ENCODE measurements at regions not wholly inside any gene's neighbourhood (a gene's known extent, or its start where the extent isn't known, plus 50 kb on each side); places are given as distances from the start of the nearest gene placed in this dataset.
A peak's percentile ranks its signal among the peaks of the same experiment; 100 is the strongest.

DNA sequence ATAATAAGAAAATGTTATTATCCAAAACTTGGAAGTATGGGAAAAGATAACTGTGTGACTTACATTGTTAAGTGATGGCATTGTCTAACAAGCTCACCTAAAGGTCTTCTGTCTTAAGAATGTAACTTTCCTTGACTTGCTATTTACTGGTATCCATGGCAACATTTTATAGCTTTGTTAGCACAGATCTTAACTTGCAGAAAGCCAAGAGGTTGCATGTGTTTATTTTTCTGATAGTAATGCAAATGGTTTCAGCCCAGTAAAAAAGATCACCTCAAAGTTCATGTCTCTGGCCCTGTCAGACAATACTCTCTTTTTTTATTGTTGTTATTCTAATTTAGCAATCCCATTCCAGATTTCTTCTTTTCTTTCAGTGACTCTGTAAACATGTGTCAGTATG lies 425.3 kb downstream of the SPRY1 start:
- intact Hi-C loops (cut with DNase I), result no loop called here
- Histone ChIP-seq H3K4me3 (no peak overlapping the region), H3K4me1 (peaks cover 0 to 14% (median 7%) of the 10 kb centered on the region in 4 donors), H3K36me3 (no peaks in the 10 kb centered on the region), H3K27me3 (no peaks in the 10 kb centered on the region), H3K9me3 (no peaks in the 10 kb centered on the region), H3K27ac (no peak overlapping the region)
- TF ChIP-seq EP300 (IDR thresholded peaks at IDR 0.05), result no peak
- TF ChIP-seq, protein P1, sequence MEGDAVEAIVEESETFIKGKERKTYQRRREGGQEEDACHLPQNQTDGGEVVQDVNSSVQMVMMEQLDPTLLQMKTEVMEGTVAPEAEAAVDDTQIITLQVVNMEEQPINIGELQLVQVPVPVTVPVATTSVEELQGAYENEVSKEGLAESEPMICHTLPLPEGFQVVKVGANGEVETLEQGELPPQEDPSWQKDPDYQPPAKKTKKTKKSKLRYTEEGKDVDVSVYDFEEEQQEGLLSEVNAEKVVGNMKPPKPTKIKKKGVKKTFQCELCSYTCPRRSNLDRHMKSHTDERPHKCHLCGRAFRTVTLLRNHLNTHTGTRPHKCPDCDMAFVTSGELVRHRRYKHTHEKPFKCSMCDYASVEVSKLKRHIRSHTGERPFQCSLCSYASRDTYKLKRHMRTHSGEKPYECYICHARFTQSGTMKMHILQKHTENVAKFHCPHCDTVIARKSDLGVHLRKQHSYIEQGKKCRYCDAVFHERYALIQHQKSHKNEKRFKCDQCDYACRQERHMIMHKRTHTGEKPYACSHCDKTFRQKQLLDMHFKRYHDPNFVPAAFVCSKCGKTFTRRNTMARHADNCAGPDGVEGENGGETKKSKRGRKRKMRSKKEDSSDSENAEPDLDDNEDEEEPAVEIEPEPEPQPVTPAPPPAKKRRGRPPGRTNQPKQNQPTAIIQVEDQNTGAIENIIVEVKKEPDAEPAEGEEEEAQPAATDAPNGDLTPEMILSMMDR (IDR thresholded peaks at IDR 0.05), result no peak
- TF ChIP-seq POLR2A (IDR thresholded peaks at IDR 0.05), result no peak
- TF ChIP-seq POLR2AphosphoS5 (IDR thresholded peaks at IDR 0.05), result no peak
- no peak for DNase-seq

DNA sequence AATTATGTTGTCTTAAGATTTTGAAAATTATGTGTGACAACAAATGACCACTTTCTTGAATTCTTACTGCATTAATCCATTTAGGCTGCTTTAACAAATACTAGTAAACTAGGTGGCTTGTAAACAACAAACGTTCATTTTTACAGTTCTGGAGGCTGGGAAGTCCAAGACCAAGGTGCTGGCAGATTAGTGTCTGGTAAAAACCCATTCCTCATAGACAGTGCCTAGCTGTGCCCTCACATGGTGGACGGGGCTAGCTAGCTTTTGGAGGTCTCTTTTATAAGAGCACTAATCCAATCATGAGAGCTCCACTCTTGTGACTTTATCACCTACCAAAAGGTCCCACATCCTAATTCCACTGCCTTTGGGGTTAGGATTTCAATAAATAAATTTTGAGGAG lies 425.8 kb downstream of the SPRY1 start:
- no peak overlapping the region for H3K4me3 ChIP-seq
- H3K9me3 ChIP-seq, result no peaks in the 10 kb centered on the region
- H3K36me3 ChIP-seq, result no peaks in the 10 kb centered on the region
- no peak for DNase-seq
- peaks cover 0 to 17% (median 8%) of the 10 kb centered on the region in 4 donors for H3K4me1 ChIP-seq
- WGBS, 2 donors, result 53 to 77% methylated on average over 2 of the region's 2 CpGs
- no peak overlapping the region for H3K27ac ChIP-seq
- intact Hi-C loops (cut with DNase I), result no loop called here
- no peaks in the 10 kb centered on the region for H3K27me3 ChIP-seq
- TF ChIP-seq, protein P1 (IDR thresholded peaks at IDR 0.05), result no peak
- TF ChIP-seq EP300 (IDR thresholded peaks at IDR 0.05), result no peak

DNA sequence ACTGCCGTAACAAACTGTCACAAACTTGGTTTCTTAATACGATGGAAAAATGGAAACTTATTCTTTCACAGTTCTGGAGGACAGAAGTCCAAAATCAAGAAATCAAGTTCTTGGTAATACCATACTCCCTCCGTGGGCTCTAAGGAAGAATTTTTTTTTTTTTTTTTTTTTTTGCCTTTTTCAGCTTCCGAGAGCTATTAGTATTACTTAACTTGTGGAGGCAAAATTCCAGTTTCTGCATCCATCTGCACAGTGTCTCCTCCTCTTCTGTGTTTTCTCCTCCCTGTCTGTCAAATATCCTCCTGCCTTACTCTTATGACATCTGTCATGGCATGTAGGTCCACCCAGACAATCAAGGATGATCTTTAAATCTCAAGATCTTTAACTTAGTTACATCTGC lies 426.6 kb downstream of the SPRY1 start:
- Histone ChIP-seq H3K4me3 (no peak overlapping the region), H3K4me1 (peaks cover 0 to 17% (median 8%) of the 10 kb centered on the region in 4 donors), H3K9me3 (no peaks in the 10 kb centered on the region), H3K27ac (no peak overlapping the region), H3K36me3 (no peaks in the 10 kb centered on the region), H3K27me3 (no peaks in the 10 kb centered on the region)
- intact Hi-C loops (cut with DNase I), result no loop called here
- TF ChIP-seq, protein P1 (IDR thresholded peaks at IDR 0.05), result no peak
- TF ChIP-seq POLR2A (IDR thresholded peaks at IDR 0.05) (no peak), POLR2AphosphoS5 (IDR thresholded peaks at IDR 0.05) (no peak)
- no peak for DNase-seq
- 94 to 97% methylated on average over 4 of the region's 4 CpGs for WGBS, 2 donors

DNA sequence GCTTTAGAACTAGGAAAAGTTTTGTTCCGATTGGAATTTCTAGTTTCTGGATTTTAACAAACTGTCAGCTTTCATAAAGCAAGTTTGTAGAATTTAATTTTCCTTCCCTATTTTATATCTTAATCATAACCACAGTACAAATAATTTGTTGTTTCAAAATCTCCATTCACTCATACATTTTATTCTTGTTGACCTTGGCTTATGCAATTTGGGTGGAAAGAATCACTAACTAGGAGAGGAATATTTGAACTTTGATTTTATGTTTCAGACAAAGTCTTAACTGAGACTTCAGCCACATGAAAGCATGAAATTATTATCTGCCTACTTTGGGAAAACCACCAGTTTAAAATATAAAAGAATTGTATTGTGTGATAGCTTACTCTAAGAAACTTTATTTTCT lies 427.9 kb downstream of the SPRY1 start:
- DNase-seq, result no peak
- intact Hi-C loops (cut with DNase I), result no loop called here
- H3K36me3 ChIP-seq, result no peaks in the 10 kb centered on the region
- H3K4me1 ChIP-seq, result peaks cover 0 to 17% (median 8%) of the 10 kb centered on the region in 4 donors
- no peaks in the 10 kb centered on the region for H3K9me3 ChIP-seq
- WGBS, 2 donors, result 90 to 97% methylated on average over 1 of the region's 1 CpG
- no peak overlapping the region for H3K4me3 ChIP-seq
- TF ChIP-seq EP300 (IDR thresholded peaks at IDR 0.05) (no peak), POLR2AphosphoS5 (IDR thresholded peaks at IDR 0.05) (no peak), POLR2A (IDR thresholded peaks at IDR 0.05) (no peak)
- TF ChIP-seq, protein P1 (IDR thresholded peaks at IDR 0.05), result no peak
- peak overlapping the region in 2 of 4 donors; percentile 22 to 32 for H3K27ac ChIP-seq
- H3K27me3 ChIP-seq, result no peaks in the 10 kb centered on the region

DNA sequence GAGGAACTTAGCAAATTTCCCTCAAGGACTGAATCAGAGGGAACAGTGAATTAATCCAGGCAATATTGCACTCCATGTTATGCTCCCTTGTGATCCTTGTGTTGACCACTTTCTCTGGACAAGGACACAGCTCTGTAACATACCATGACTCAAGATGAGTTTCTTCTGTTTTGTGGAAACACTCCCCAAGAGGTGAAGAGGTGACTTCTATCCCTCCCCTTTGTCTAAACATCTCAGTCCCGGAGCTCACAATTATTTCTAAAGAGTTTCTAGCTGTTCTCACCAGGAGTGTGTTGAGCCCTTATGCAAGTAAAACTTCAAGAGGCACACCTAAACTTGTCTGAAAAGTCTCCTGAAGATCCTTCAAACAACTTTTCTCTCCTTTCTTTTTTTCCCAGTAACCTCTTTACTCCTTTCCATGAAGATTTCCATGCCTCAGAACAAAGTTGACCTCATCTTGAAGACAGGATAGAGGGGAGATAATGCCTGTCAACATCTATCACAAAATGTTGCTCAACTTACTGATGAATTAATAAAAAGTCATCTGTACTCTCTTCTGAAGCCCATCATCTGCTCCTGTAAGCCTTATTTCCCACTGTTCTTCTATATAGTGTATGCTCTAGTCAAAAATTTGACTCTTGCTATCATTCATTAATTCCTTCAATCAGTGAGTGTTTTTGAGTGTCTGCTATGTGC lies 429.1 kb downstream of the SPRY1 start:
- DNase-seq, result no peak
- intact Hi-C loops (cut with DNase I), result no loop called here
- TF ChIP-seq, protein P1 (IDR thresholded peaks at IDR 0.05), result no peak
- TF ChIP-seq EP300 (IDR thresholded peaks at IDR 0.05) (no peak), POLR2A (IDR thresholded peaks at IDR 0.05) (no peak), POLR2AphosphoS5 (IDR thresholded peaks at IDR 0.05) (no peak)
- no peaks in the 10 kb centered on the region for H3K27me3 ChIP-seq
- WGBS, 2 donors, result 81 to 88% methylated on average over 1 of the region's 1 CpG
- H3K9me3 ChIP-seq, result no peaks in the 10 kb centered on the region
- H3K36me3 ChIP-seq, result no peaks in the 10 kb centered on the region
- H3K4me1 ChIP-seq, result peaks cover 0 to 17% (median 8%) of the 10 kb centered on the region in 4 donors
- no peak overlapping the region for H3K4me3 ChIP-seq
- peak overlapping the region in 1 of 4 donors; percentile 32 for H3K27ac ChIP-seq

Measured in sigmoid colon (tissue), 6 donors.